ENCODE measurements at regions not wholly inside any gene's neighbourhood (a gene's known extent, or its start where the extent isn't known, plus 50 kb on each side); places are given as distances from the start of the nearest gene placed in this dataset.

GRCh38 chr6:4491501-4492260 is 284.5 kb upstream of the CDYL start:
- TF ChIP-seq EZH2 (IDR thresholded peaks at IDR 0.05) (no peak), POLR2AphosphoS5 (IDR thresholded peaks at IDR 0.05; ENCODE audit: borderline replicate concordance, low read depth, low read length) (no peak)

Data from SK-N-MC (cell line).